Activated CD4-positive, alpha-beta T cell treated with anti-CD3 and anti-CD28 coated beads, Interleukin-2, amount 50 U/mL, for 1 hour (primary cell): ENCODE measurements at regions not wholly inside any gene's neighbourhood (a gene's known extent, or its start where the extent isn't known, plus 50 kb on each side); places are given as distances from the start of the nearest gene placed in this dataset.

Source experiments
- DNase-seq: peaks from one replicate; pipeline ENCODE4 v3.0.0-alpha.2; 2020

DNA sequence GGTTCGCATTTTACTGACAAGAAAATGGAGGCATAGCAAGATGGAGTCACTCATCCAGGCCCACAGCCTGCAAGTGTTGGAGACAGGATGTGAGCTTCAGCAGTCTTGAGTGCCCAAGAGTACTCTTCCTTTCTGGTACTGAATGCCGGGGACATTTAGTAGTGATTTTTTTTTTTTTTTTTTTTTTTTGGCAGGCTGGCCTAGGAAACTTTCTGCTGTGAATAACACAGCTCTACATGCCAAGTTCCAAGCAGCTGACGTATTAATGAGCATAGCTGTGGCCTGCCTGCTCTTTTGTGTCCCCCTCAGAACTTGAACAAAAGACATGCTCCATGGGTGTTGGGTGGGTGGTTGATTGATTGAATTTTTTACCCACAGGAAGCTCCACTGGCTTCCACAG is 195.5 kb upstream of the CADM1 start:
- no peak for DNase-seq

DNA sequence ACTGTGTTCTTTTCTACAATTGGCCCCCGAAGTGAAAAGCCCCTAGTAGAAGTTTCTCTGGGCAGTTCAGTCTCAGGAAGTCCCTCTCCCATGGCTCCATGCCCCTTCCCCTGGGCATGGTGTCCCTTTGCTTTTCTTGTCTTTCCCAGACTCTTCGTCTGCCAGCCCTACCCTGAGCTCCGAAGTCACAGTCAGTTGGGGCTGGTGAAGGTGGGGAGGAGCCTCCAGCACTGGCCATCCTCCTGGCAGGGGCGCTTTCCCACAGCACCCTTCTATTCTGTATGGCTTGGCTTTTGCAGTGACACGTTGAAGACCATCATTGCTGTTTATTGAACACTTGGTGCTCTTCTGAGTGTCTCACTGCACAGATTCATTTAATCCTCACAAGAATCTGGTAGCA is 195.1 kb upstream of the CADM1 start:
- DNase-seq = no peak

- DNase-seq = no peak
These were observed 194.0 kb upstream of the CADM1 start for GRCh38 chr11:115698243-115698642.

- no peak for DNase-seq
These were observed 192.3 kb upstream of the CADM1 start for GRCh38 chr11:115696563-115696962.

DNA sequence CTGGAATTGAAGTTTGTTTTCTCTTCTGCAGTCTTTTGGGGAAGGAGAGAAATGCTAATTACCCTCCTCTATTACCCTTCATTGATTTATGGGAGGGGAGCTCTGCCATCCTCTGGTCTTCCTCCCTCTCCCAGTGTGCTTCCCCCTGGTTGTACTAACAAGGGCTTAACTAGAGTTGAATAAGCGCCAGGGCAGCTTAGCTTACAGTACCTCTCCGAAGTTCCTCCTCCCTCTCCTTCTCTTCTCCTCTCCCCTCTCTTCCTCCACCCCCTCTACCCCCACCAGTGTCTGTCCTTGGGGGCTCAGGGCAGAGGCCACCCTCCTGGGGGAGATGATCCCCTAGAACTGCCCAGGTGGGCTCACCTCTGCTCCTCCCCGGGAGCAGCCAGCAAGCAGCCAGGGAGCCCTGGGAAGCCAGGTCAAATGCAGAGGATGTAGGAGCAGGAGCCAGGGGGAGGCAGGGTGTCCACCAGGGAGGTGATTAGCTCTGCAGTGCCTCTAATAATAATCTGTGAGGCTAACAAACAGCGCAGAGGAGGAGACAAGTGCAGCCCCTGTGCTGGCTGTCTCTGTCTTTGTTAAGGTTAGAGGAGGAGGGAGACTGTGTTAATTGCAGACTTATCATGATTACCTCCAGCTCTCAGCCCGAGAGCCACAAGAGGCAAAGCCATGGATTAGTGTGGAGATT is 191.6 kb upstream of the CADM1 start:
- DNase-seq = no peak

GRCh38 chr11:115693002-115693401 is 188.8 kb upstream of the CADM1 start:
- DNase-seq = no peak

DNA sequence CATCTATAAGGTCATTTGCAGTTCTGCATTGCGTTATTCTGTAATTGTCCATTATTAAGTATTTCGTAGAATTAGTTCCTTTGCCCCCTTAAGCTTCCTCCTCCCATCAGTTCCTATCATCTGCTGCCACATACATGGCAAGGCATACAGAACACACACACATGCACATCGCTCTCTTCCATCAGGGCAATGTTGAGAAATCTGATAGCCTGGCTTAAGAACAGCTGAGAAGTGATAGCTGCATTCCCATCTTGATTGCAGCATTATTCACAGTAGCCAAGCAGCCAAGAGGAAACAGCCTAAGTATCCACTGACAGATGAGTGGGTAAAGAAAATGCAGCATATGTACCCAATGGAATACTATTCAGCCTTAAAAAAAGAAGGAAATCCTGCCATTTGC is 186.8 kb upstream of the CADM1 start:
- DNase-seq = no peak

DNA sequence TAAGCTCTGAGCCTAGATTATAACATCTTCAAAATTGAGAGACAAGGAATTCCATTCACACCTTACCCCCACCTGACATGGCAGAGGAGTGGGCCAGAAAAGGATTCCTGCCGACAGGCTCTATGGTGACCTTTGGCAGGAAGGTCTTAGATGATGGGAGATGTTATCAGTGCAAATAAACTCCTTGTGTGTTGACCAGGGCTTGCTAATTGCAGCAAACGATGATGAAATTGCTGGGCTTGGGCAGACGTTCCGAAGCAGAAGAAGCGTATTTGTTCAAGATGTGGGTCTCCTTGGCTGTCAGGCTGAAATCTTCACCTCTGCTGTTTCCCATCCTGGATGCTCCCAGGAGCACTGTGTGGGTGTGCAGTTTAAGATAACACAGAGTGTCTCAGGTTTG is 183.7 kb upstream of the CADM1 start:
- no peak for DNase-seq

DNA sequence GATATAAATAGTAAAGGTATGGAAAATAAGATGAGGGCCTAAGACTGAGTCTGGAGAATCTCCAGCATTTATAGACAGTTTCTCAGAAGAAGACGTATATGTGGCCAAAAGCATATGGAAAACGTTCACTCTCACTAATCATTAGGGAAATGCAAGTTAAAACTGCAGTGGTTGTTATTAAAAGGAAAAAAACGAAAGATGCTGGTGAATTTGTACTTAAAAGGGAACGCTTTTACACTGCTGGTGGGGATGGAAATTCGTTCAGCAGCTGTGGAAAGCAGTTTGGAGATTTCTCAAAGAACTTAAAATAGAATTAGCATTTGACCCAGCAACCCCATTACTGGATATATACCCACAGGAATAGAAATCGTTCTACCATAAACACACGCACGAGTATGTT is 180.5 kb upstream of the CADM1 start:
- no peak for DNase-seq

DNA sequence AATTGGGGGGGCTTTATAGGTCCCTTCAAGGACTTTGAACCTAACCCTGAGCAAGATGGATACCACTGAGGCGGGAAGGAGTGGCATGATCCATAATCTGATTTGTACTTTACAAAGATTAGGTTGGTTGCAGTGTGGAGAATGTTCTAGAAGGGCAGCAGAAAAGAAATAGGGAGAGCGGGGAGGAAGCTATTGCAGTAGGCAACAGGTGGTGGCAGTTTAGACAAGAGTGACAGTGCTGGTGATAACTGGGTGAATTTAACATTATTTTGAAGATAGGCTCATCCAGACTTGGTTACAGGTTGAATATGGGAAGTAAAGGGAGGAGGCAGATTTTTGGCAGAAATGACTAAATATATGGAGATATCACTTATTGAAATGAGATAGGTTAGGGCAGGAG is 179.9 kb upstream of the CADM1 start:
- DNase-seq = no peak

- no peak for DNase-seq
These were observed 178.7 kb upstream of the CADM1 start for GRCh38 chr11:115682888-115683287.

GRCh38 chr11:115682101-115682500 is 177.9 kb upstream of the CADM1 start:
- DNase-seq = no peak

DNA sequence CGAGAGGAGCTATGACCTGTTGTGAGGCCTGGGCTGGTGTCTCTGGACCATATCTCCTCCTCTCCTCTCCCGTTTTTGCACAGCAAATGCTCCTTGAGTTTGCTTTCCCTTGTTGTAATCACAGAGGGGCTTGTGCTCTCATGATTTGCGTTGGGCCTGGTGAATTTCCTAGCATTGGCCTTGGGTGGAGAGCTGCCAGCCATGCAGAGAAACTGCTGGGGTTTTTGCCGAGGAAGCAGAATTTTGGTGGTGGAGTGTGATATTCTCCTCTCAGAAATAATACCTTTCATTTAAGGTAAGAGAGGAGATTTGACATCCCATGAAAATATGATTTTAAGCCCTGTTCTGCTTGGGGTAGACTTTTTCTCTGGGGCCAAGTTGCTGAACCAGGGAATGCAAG is 175.7 kb upstream of the CADM1 start:
- DNase-seq = no peak

GRCh38 chr11:115678942-115679341 is 174.7 kb upstream of the CADM1 start:
- no peak for DNase-seq

DNA sequence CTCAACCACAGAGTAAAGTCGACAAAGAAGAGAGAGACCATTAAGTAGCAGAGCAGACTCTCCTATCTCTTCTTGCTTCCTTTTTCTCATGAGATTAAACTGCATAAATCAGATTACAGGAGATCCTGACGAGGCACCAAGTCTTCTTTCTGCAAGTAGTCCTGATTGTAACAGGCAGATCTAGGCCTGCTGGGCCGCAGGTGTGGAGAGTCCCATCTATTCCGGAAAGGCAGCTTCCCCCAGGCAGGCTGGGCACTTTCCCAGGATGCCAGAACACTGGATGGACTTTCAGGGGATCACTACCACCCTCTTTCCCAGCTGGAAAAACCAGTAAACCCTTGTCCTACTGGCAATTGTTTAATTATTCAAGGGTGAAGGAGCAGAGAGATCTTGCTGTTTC is 173.0 kb upstream of the CADM1 start:
- DNase-seq = no peak

GRCh38 chr11:115676768-115677167 is 172.6 kb upstream of the CADM1 start:
- DNase-seq = no peak

DNA sequence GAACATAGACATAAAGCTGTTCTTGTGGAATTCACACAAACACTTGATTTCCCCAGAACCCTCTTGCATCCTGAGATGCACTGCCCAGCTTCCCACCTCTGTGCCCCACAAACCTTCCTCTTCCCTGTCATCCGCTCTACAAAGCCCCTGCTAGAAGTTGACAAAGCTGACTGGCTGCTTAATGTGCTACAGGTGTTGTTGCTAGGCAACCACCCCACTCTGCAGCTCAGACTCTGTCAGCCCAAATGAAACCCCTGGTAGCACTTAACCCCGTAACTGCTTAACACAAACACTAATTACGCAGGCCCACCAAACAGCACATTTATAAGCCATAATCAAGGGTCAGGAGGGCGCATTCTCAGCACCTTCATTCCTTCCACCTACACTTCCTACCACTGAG is 172.0 kb upstream of the CADM1 start:
- no peak for DNase-seq

DNA sequence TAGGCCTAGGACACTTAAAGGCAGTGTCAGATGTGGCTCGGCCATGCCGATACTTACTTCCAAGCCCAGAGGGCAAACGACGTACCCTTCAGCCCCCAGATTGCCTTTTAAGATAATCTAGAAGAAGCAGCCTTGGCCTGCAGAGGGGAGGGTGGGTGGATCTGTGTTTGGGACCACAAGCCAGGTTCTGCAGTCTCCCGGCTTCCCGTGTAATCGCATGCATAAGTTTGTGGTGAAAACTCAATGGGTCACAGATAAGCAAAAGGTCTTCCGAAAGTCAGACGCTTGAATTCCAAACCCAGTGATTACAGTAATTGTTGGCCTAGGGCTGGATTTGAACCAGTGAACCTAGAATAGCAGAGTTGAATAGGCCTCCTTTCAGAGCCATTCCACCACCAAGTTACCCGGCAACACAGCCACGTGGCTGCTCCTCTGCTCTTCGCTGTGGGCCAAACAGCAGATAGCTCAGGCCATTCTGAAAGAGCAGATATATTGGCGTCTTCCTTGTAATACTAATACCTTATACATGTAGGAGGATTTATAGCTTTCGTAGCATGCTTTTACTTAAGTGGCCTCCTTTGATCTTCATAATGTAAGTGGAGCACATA is 170.8 kb upstream of the CADM1 start:
- no peak for DNase-seq

DNA sequence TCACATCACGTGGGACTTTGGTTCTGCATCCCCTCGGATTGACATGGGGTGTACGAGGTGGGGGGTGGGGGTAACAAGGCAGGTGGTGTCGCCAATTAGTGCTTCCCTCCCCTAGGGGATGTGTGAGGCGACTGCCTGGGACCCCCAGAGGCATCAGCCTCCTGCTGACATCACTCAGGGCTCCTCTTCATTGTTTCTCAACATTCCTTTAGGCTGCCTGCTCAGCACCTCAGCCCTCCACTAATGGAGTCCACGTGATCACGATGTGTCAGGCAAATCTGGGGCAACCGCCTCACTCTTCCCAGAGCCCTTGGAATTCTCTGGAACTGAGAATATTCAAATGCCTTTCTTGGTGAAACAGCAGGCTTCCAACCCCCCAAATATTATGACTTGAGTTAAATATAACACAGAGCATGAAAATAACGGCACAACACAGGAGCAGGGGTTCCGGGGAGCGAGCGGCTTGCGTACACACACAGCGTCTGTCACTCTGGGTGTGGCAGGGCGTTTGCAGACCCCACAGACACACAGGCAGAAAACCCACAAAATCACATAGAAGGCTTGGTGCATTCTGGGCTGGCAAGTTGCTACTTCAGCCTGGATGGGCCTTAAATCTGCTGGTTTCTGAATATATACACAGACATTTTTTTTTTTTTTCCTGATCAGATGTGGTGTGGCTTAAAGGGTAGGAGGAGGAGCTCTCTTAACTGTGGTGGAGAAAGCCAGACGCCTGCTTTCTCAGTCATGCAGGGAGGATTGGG is 170.1 kb upstream of the CADM1 start:
- DNase-seq = no peak

- no peak for DNase-seq
These were observed 169.5 kb upstream of the CADM1 start for GRCh38 chr11:115673720-115674119.

DNA sequence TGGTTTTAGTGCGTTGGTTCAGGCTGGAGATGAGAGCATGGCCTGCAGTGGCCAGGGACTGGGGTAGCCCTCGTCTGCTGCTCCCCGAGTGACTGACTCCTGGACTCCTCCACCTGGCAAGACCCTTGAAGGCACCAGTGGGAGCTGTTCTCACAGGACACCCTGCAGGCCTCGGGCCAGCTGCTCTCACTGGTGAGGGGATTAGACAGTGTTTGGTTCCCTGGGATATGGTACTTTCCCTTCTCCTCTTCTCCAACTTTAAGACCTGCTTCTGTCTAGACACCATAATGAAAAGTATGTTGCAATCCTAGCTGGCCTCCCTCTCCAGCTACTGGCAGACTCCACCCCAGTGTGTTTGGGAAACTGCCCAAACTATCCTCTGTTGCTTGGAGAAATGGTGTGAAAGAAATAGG is 168.8 kb upstream of the CADM1 start:
- DNase-seq = no peak

DNA sequence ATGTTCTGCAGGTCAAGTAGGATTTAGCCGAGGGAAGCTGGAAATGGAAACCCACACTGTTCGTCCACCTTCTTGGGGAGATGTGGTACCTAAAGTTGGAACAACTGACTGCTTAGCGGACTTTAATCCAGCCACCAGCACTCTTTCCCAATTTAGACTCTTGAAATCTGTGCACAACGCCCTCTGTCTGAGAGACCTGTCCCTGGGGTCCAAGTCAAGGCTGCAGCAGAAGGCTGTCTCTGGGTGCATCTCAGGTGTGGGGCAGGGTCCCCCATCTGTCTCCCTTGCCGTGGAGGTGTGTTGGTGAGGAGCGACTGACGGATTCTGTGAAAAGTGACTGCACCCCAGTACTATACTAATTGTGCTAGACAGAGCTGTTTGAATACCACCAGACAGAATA is 168.2 kb upstream of the CADM1 start:
- DNase-seq = no peak

DNA sequence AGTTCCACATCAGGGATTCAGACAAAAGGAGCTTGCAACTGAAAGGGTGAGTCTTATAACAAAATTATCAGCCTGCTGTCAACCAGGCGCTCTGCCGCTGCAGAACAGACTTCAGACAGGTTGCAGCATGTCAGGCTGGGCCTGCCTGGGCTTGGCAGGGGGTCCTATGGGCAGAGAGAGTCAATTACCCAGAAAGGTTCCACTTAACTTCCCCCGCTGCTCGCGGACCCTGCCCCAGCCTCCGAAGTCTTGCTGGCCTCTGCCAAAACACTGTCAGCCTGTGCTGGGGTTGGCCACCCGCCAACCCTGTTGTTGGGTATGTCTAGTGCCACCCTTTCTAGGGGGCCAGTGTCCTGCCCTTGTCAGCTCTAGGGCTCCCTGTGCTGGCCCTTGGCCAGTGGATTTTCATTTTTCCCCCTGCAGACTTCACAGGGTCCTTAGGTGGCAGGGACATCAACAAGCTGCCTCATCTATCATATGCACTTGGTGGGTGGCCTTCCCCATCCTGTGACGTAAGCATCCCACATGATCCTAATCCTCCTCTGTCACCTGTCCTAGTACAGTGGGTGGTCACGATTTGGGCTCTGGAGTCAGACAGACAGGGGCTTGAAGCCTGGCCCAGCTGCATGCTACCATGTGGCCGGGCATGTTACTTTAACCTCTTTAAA is 166.5 kb upstream of the CADM1 start:
- DNase-seq = no peak

- no peak for DNase-seq
These were observed 161.7 kb upstream of the CADM1 start for GRCh38 chr11:115665958-115666357.
